HL-60 (cell line): ENCODE measurements at regions not wholly inside any gene's neighbourhood (a gene's known extent, or its start where the extent isn't known, plus 50 kb on each side); places are given as distances from the start of the nearest gene placed in this dataset.

Experiments
- CTCF ChIP-seq: IDR thresholded peaks from one replicate; pipeline ENCODE4 v1.5.1; 2011; ENCODE audit warnings: low read length, control low read depth, inconsistent platforms; ENCODE audit not compliant: insufficient read depth
- GABPA ChIP-seq: IDR thresholded peaks from 2 replicates; pipeline ENCODE4 v1.6.1; 2012; ENCODE audit warnings: low read depth
- POLR2AphosphoS5 ChIP-seq: IDR thresholded peaks from 2 replicates; pipeline ENCODE4 v1.6.1; 2012; ENCODE audit warnings: low read depth
- REST ChIP-seq: IDR thresholded peaks from 2 replicates; pipeline ENCODE4 v1.6.1; 2012; ENCODE audit warnings: low read depth; ENCODE audit not compliant: insufficient replicate concordance

- TF ChIP-seq CTCF, result no peak
- no peak for TF ChIP-seq REST
- TF ChIP-seq POLR2AphosphoS5, result no peak
- TF ChIP-seq GABPA, result no peak
These were observed 490.9 kb upstream of the ACTRT1 start for GRCh38 chrX:128543114-128543513.
